Ovary (tissue), 3 donors: ENCODE measurements at regions not wholly inside any gene's neighbourhood (a gene's known extent, or its start where the extent isn't known, plus 50 kb on each side); places are given as distances from the start of the nearest gene placed in this dataset.

ENCODE experiments used
- POLR2A ChIP-seq: fragments of 450-650 bp; IDR thresholded peaks from one replicate; pipeline ENCODE4 v1.6.1; 2017; ENCODE audit warnings: antibody characterized with exemption, mild to moderate bottlenecking, moderate library complexity
- TF ChIP-seq, protein P1 (sequence below), 3 donors: fragments of 450-650 bp in 2 of 3; fragments of 200-600 bp in 1 of 3; IDR thresholded peaks; one replicate each; pipeline versions ENCODE4 v1.5.1 to v1.8.0; 2016 to 2022; ENCODE audit warnings: antibody characterized with exemption in 3 of 3, mild to moderate bottlenecking in 1 of 3
- donor health status: DM: no; HTN: no; CAD: no.

DNA sequence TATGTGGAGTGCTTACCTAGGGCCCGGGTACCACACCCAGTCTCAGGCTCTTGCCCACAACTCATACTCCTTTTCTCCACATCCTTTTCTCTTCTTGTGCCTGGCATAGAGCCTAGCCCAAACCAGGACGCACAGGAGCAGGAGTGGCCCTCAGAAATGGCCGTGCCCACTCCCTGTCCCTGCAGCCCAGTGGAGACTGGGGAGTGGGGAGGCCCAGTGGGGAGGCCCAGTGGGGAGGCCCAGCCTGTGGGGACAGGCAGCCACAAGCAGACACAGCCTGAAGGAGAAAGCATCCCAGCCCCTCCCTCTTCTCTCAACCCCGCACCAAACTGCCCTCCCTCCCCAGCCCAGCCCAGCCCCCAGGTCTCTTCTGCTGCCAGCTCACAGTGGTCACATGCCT lies 196.8 kb downstream of the KIF26A start:
- TF ChIP-seq, protein P1, sequence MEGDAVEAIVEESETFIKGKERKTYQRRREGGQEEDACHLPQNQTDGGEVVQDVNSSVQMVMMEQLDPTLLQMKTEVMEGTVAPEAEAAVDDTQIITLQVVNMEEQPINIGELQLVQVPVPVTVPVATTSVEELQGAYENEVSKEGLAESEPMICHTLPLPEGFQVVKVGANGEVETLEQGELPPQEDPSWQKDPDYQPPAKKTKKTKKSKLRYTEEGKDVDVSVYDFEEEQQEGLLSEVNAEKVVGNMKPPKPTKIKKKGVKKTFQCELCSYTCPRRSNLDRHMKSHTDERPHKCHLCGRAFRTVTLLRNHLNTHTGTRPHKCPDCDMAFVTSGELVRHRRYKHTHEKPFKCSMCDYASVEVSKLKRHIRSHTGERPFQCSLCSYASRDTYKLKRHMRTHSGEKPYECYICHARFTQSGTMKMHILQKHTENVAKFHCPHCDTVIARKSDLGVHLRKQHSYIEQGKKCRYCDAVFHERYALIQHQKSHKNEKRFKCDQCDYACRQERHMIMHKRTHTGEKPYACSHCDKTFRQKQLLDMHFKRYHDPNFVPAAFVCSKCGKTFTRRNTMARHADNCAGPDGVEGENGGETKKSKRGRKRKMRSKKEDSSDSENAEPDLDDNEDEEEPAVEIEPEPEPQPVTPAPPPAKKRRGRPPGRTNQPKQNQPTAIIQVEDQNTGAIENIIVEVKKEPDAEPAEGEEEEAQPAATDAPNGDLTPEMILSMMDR (IDR thresholded peaks at IDR 0.05): no peak
- TF ChIP-seq POLR2A: no peak
